Glomerular endothelial cell (primary cell): ENCODE measurements at regions not wholly inside any gene's neighbourhood (a gene's known extent, or its start where the extent isn't known, plus 50 kb on each side); places are given as distances from the start of the nearest gene placed in this dataset.
"Not testable (repeated sequence)": the region's sequence is repeated elsewhere in the genome, so short reads cannot be mapped to it uniquely, and the experiment has no call there.

Source experiments
- DNase-seq: peaks from one replicate; pipeline ENCODE4 v3.0.0-alpha.2; 2011; ENCODE audit warnings: low read depth, low spot score; ENCODE audit errors: extremely low read depth

DNA sequence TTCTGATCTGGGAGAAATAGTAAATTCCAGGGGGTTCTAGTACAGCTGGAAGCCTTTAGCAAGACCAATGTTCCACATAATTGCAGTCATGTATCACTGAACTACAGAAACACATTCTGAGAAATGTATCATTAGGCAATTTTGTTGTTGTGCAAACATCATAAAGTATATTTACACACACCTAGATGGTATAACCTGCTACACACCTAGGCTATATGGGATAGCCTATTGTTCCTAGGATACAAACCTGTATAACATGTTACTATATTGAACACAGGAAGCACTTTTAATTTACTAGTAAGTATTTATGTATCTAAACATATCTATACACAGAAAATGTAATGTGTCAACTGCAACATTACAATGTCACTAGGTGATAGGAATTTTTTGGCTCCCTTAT lies 525.9 kb upstream of the NRSN1 start:
- DNase-seq = no peak

DNA sequence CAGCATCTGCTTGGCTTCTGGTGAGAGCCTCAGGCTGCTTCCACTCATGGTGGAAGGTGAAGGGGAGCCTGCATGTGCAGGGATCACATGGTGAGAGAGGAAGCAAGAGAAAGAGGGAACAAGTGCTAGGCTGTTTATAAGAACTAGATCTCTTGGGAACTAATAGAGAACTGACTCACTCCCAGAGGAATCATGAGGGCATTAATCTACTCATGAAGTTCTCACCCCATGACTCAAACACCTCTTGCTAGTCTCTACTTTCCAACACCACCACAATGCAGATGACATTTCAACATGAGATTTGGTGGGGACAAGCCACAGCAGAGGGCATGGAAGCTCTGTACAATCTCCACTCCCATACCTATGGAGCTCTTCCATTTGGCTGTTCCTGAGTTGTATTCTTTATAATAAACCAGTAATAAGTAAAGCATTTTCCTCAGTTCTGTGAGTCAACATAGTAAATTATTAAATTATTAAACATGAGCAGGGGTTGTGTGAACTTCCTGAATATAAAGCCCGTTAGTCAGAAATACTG lies 524.1 kb upstream of the NRSN1 start:
- no peak for DNase-seq

DNA sequence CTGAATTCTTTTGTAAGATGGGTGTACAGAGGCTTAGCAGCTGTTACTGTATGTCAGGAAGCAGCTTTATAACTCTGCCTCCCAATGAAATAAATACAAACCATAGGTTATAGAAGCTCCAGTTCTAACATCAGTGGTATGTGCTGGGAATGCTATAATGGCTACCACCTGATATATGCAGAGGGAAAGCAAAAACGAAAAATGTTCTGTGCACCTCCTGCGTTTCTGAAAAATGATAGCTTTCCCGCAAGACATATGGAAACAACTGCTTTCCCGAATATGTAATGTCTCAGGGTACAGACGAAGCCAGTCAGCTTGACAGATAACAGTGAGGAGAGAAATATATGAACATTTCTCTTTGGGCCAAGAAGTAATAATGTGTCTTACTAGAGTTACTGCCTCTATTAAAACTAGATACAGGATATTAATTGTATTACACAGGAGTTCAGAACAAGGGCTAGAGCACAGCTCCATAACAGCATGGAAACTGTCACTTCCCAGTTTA lies 517.0 kb upstream of the NRSN1 start:
- no peak for DNase-seq

DNA sequence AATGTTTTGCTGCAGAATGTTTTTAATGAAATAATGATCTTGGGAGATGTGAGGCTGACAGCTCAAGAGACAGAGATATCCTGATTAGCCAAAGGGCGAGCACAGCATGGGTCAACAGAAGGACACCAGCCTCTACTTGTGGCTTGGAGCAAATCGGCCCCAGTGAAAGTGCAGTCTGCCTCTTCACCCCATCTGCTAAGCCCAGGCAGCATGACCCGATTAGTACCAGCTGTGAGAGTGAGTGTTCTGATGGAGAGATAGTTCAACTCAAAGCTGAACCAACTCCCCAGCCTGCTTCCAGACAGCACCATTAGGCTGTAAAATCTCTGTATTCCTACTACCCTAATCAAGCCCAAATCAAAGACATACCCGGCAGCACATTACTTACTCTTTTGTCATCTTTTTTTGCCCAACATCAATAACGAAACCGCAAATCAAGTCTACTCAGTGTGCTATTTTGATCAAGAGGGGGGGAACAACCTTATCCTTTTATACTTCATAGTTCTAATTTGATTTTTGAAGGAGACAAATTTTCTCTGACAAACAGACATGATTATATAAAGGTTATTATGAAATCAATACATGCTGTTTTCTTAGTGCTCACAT lies 514.1 kb upstream of the NRSN1 start:
- DNase-seq = no peak

DNA sequence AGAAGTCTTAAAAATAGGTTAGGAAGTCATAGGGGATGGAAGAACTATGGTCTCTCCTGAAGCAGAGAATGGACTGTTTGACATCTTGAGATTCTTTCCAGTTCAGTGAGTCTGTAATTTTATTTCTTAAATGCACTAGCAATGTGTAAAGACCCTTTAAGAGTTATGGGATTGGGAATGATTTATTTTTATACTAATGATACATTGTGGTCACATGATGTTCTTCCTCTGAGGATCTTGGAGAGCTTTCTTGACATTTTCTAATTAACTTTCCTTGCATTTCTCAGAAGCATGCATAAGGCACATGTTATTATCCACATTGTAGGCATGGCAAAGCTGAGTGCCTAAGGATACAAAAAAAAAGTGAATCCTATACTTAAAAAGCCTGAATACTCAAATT lies 507.6 kb upstream of the NRSN1 start:
- no peak for DNase-seq

DNA sequence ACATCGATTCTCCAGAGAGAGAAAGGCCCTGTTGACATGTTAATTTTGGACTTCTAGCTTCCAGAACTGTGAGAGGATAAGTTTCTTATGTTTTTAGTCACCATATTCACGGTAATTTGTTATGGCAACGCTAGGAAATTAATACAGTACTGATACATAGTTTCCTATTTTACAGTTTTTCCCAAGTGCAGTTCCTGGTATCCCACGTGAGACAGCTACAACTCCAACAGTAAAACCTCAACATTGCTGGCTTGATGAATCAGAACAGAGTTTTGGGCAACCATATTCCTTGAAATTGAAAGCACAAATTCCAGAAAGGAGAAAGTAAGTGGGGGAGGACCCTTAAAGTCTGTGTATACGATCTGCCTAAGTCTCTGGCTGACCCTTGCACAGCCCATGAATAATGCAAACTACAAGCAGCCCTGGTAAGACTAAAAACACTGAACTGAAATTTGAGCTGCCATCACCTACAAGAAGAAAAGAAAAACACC lies 505.1 kb upstream of the NRSN1 start:
- DNase-seq = no peak

DNA sequence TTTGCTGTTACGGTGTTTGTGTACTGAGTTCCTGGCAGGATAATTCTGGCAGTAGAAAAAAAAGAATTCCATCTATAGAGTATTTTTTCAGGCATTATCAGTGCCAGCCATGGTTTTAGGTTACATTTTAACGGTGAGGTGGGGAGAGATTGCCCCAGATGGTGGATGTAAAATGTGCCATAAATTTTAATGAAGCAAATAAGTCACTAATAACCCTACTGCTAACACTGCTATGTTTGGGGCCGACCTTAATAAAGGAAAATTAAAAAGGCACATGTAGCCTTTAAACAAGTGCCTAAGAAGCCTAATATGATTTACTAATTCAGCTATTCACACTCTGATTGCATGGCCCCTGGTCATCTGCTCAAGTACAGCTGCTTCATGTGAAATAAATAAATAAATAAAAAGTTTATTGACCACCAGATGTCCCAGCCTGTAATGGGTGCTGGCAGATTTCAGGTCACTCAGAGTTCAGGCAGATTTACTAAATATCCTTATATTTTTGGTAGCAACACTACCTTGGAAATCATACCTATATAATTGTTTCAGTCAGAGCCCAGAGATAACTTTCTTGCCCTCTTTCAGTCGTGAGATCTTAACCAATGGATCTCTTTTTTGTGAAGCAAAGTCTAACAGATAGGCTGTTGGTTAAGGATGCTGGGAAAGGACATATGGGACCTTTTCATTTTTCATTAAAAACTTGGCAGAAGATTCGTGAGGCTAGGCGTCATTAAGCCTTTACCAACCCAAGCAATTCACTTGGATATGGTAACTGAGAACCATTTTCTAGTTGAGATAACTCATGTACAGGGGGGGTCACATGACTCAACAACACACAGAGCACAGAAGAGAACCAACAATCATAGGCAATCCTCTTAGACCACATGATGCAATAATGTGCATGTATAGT lies 495.0 kb upstream of the NRSN1 start:
- DNase-seq = no peak

DNA sequence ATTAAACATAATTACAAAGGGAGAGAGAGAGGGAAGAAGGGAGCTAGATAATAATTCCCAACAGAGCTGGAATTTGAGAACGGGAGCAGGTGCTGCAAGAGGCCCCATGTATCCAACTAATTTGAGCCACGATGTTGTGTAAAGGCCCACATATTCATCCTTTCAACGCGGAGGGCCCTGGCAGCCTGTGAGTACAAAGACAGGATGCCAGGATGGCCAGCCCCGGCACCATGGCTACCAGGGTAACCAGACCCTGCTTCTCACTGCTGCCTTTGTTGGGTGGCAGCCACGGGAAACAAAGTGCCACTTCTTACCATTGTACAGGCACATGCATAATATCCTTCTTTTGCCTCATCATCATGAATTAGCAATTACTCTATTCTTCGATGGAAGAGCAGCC lies 492.0 kb upstream of the NRSN1 start:
- DNase-seq = no peak

DNA sequence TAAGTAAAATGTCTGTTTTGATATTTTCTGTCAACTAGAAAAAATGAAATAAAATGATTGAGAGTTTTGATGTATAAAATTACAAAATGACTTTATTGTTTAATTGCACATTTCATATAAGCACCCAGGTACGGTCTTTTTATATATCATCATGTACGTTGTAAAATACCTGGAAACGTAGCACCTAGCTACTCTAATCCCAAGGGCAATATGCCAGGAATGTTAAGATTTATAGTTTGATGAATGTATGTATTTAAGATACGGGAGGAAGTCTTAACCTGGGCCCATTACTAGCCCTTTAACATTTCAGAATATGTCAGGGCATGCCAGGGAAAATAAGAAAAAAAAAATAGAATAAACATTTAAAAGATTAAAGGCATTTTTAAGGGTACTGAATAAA lies 490.9 kb upstream of the NRSN1 start:
- DNase-seq = no peak

DNA sequence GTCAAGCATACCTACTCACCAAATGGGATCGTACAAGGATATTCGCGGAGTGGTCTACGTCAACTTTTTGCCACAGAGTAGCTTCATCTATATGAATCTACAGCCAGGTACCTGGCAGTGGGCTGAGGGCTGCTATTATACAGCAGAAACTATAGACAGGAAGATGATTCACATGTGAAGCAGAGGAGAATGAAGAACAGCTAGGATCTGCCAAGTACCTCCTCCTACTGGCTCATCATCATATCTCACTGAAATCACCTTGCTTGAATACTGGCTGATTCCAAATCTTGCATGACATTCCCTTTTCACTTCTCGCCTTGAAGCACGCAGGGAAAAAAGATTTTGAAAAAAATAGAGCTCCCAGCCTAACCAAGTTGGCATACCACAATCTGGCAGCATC lies 488.7 kb upstream of the NRSN1 start:
- no peak for DNase-seq

DNA sequence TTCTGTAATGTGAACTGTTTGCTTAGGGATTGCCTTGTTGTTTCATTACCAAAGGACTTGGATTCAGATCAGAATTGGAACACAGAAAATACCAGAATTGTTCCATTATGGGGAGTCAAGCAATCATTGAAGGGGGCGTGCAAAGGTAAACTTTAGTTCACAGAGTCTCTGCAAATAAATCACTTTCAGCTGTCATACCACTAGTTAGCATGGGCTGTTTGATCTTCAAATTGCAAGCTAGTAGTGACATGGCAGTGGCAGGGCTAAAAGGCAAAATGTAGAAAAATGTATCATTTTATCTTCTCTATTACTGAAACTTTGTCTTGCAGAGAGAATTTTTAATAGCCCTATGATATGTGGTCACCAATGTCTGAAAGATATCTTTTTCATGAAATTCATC lies 483.2 kb upstream of the NRSN1 start:
- DNase-seq = no peak

DNA sequence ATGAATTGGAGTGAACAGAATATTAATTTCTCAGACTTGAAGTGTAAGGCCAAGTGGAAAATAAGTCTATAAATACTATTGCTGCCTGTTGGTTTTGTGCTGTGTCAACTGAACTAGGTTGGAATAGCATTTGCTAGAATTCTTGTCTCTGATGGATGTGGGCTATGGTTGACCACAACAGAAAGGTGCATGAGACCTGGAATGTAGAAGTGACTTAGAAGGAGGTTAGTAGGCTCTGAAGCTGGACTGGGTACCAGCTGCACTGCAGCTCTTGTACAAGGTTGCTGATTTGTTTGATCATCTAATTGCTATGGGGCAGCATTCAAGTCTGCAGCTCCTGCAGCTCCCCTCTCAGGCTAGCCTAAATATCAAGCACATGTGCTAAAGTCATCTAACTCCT lies 479.0 kb upstream of the NRSN1 start:
- no peak for DNase-seq

DNA sequence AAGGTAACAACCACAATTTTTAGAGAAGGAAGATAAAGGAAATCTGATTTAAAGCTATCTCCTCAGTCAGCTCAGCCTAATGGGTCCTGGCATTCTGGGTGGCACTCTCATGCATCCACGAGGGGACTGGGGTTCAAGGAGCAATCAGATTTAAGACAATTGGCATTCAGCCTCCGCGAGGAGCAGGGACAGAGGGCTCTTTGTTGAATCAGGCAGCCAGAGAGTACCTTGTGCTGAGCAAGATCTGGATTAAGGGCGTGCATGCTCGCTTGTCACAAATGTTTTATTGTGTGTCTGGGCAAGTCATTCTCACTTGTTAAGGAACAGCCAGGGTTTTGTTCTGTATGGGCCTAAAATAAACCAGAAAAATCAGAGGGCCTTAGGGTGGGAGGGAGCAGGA lies 475.3 kb upstream of the NRSN1 start:
- no peak for DNase-seq

DNA sequence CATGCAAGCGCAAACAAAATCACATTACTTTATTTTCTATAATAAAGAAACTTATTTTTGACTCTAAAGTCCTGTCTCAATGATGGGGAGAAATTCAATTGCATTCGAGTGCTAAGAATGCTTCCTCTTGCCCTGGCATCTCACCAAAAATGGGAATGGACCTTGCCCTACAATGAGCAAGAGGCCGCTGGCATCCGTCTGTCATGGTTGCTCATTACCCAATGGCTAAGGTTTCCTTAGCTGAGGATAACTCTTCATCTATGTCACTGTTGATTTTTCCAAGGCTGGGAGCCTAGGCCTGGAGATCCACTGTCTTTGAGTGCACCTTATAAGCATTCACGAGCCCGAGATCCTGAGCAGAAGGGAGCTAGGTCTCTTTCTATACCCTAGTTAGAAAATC lies 471.3 kb upstream of the NRSN1 start:
- no peak for DNase-seq

DNA sequence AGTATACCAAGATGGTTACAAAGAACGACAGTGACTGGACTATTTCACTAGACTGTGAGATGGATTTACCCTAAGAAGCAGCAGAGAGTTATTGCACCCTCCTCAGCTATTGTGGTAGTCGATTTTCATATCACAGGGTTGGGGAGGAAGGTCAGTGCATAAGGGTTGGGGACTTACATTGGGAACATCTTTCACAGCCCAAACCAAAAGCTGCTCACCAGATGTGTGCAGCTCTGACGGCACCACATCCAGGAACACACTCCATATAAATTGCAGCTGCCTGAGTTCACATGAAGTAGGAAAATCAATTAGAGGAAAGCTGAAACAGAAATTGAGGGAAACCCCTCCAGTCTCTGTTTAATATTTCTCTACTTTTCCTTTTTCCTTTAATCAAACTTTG lies 470.5 kb upstream of the NRSN1 start:
- DNase-seq = no peak

DNA sequence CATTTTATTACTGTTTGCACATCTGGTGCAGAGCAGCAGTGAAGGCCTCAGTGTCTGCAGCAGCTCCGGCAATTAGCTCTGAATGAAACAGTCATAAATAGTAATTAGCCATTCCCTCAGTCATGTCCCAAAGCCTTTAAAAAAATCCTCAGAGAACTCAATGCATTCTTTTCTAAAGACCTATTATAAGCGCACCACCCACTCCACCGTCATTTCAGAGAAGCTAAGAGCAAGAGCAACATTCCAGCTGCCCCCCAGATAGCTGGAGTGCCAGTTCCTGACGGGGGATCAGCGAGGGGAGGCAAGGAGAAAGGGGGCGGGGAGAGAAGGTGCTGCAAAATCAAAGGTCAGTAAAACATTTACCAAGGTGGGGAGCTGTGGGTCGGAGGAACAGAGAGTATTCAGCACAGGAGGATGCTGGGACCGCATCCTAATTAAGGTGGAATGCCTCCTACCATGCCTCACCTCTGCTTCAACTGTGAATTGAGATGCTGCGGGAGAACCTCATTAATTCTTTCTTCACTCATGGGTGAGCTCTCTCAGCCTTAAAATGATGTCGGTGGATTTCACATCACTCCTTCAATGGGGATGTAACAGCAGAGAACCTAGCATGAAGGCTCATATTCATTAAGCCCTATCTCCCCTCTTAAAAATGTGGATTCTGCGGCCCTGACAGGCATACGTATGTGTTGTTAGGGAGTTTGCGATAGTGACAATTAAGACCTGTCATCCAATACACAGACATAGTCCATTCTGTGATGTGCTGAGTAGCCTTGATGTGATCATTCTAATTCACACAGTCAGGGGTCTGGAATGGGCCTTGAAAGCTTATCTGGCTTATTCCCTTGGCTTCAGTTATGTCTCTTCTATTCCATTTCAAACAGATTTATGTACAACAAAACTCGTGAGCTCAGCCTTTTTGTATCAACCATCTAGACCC lies 469.5 kb upstream of the NRSN1 start:
- DNase-seq = no peak

DNA sequence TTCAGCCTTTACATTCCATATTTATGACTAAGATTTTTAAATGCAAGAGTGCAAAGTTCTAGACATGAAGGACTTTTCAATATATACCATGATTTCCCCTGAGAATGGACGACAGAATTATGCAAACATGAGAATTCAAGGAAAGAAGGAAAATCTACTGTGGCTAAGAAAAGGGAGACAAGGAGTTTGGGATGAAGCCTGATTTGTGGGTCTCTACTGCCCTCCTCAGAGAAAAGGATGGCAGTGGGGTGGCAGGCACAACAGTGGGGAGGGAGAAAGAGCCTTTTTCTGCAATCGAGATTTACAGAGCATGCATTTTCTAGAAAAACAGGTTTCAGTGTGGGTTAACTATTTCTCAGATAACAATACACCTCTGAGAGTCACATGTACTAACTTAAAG lies 466.9 kb upstream of the NRSN1 start:
- no peak for DNase-seq

DNA sequence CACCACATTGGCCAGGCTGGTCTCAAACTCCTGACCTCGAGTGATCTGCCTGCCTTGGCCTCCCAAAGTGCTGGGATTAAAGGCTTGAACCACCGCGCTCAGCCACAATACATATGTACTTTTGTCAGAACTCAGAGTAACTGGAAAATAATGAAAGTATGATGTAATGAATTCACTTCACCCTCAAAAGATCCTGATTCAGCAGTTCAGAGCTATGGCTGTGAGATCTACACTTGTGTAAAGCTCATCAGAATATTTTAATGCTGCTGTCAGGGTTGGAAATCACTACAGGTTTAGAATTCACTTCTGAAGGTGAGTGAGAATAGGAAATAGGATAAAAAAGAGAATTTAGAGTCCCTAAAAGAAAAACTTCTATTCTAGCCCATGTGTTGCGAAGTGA lies 464.5 kb upstream of the NRSN1 start:
- DNase-seq = no peak

DNA sequence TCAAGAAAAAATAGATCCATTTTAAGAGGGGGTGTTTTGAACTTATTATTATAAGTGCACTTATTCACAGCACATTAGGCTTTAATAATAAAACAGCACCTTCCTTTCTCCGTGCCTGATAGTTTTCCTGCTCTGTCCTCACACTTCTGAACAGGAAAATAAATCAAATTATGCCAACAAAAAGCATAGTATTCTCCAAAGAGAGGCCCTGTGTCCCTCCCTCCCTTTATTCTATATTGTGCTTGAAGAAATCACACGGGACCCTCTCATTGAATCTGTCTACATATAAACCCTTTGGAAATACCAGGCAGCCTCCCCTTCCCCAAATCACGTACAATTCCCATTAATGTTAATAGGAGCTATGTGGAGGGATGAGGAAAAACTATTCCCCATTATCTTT lies 462.9 kb upstream of the NRSN1 start:
- DNase-seq = no peak

DNA sequence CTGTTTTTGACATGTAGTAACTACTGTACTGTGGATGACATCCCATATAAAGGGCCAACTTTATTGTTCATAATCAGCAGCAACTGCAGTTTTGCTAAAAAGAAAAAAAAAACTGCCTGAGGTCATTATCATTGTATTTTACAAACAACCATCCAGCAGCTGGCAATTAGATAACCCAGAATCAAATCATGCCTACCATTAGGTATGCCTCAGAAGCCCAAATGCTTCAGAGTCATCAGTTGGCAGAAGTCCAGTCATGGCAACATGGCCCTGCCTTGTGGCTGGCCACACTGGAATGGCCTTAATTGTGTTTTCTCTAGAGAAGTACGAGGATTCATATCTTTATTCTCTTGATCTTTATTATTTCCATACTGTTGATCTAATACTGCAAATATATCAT lies 462.4 kb upstream of the NRSN1 start:
- no peak for DNase-seq

DNA sequence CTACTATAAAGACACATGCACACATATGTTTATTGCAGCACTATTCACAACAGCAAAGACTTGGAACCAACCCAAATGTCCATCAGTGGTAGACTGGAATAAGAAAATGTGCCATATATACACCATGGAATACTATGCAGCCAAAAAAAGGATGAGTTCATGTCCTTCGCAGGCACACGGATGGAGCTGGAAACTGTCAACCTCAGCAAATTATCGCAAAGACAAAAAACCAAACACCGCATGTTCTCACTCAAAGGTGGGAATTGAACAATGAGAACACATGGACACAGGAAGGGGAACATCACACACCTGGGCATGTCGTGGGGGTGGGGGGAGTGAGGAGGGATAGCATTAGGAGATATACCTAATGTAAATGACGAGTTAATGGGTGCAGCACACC lies 460.1 kb upstream of the NRSN1 start:
- not testable (repeated sequence) for DNase-seq
